ENCODE measurements at regions not wholly inside any gene's neighbourhood (a gene's known extent, or its start where the extent isn't known, plus 50 kb on each side); places are given as distances from the start of the nearest gene placed in this dataset.

GRCh38 chr2:196224756-196225155 lies 53.4 kb upstream of the STK17B start:
- DNase-seq: no peak

- no peak for DNase-seq
Observed at GRCh38 chr2:196225213-196225612, 53.8 kb upstream of the STK17B start.

DNA sequence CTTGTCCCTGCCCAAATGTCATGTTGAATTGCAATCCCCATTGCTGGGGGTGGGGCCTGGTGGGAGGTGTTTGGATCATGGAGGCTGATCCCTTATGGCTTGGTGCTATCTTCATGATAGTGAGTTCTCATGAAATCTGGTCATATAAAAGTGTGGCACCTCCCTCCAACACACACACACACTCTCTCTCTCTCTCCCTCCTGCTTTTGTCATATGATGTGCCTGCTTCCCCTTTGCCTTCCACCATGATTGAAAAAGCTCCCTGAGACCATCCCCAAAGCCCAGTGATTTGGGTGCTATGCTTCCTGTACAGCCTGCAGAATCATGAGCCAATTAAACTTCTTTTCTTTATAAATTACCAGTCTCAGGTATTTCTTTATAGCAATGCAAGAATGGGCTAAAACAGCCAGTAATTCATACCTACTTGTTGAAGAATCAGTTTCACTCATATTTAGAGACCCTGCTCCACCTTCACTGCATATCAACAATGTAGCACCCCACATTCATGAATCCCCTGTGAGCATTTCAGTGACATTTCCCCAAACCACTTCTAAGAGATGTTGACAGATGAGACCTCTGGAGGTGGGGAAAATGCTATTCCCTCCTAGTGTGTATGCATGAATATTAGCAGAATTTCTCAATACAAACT lies 54.8 kb upstream of the STK17B start:
- DNase-seq: no peak

GRCh38 chr2:196226707-196227065 lies 55.3 kb upstream of the STK17B start:
- DNase-seq: no peak

- no peak for DNase-seq
Observed at GRCh38 chr2:196229013-196229412, 57.6 kb upstream of the STK17B start.

DNA sequence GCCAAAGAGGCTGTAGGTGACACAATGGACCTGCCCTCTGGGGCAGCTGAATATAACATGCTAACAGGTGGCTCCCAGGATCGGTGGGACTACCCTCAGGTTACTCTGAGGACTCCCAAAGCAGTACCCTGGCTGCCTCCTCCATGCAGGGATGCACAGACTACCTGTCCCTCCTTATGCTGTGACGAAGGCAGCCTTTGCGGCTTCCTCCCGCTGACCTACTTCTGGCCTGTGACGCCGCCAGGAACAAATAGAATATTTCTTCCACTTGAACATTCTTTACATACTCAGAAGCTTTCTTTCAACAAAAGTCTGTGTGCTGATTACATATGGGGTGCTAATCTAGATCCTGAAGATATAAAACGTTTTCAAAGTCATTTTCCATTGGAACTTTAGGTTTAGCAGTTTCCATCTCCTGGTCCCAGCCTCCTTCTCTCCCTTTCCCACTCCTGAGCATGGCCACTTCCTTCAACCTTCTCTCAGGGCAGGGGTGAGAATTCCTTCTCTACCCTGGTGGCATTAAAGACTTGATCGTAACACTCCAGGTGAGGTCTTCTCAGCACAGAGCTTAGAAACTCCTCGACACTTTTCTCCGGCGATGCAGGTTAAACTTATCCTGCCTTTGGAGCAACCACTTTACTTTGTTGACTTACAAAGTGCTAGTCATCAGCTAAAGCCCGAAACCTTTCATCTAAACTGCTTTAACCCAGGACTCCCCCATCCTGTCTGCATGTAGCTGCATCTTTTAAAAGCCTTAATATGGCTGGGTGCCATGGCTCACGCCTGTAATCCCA lies 58.9 kb upstream of the STK17B start:
- no peak for DNase-seq

DNA sequence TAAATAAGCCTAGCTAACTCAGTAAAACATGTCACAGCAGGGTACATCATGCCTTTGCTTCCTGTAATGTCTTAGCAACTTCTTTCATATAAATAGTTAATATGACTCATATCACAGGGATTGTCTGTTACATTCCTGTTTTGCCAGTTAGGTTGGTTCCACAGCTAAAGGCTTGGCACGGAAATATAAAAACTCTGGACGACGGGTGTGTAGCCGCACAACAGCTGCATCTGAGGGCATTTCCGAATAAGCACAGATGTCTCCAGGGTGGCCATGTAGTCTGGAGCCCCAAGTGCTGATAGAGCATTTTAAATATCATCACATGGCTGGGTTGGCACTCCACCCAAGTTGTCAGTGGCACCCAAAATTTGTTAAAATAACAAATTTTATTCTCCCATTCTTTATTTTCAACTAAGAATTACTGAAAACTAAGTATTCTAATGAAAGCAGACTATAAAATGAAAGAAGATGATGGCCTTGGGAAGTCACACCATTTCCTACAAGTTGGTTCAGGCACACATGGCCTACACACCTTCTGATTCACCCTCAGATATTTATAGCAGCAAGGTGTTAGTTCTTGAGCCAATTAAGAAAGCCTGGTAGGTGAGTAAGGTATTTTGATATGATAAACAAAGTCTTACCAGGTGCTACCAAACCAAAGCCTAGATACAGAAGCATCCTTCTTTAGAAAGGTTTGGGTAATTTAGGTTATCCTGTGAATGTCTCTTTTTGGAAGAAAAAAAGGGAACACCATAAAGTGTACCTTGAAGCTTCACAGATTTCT lies 61.8 kb upstream of the STK17B start:
- no peak for DNase-seq

DNA sequence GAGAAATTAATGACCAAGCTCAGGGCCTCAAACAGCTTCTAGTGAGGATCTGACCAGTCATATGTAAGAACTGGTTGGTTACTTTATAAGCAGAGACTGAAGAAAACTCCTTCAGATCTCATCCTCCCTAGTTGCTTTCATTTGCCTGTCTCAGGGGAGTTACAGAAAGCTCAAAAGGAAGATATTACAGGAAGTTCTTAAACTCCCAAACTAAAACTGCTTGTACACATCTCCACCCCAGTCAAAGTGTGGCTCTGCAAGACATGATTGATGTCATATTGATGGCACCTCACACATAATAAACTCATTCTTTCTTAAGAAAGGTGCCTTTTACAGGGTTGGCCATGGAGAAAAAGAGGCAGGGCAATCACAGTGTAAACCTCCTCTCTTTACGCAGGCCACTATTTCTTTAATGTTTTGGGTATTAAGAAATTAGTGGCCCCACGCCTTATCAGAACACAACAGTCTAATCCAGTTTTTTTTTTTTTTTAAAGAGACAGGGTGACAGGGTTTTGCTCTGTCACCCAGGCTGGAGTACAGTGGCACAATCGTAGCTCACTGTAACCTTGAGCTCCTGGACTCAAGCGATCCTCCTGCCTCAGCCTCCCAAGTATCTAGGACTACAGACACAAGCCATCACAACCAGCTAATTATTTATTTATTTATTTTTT lies 62.6 kb upstream of the STK17B start:
- peak; percentile 54 for DNase-seq

DNA sequence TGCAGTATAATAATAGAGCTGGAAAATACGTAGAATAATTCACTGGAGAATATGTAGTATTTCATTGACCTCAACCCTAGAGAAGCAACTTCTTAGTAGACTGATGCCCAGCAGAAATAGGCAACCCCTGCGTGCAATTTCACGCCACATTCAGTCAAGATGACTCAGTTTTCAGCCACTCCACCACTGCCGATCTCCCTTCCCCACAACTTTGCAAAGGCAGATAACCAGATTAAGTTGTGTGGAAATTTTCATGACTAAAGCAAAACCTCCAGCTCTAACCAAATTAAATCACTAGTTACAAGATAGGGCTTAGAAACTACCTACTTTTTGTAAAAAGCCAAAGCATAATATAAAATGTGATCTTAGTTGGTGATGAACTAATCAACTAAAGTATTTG lies 63.3 kb upstream of the STK17B start:
- DNase-seq: peak; percentile 91

- DNase-seq: no peak
Observed at GRCh38 chr2:196238836-196239380, 67.5 kb upstream of the STK17B start.

DNA sequence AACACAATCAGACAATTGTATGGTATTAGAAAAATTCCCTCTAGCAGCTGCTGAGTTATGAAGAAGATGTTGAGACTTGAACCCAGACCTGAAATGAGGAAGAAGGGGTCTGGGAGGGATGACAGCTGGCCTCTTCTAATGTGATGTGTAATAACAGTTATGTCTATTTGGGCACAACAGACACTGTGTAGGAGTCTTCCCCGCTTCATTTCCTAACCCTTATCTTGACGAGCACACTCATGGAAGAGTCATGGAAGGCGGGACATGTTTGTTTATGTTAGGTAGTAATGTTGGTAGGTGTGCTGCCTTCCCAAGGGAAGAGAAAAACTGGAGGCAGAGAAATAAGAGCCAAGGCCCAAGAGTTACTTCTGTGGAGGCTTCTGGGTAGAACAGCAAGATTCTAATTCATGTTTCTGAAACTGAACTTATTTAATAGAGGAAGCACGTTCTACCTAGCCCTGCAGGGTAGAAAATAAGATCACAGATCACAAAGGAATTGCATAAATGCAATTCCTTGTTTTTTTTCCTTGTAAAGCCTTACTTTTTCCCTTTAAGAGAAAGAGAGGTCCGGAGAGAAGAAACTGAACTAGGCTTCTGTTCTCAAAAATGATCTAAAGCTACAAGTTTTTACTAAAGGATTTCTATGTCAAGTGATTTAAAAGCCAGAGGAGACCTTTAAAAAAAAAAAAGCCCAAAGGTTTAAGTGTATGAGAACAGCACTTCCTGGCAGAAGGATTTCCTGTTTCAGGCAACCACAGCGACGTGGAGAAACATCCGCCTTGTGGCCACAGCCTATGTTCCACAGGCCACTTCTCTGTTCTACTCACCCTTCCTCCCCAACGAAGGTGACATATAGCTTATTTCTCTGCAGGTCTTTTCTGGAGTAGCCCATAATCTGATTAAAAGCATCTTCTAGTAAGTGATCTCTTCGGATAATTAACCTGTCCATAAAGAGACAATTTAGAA lies 68.5 kb upstream of the STK17B start:
- peak; percentile 95 for DNase-seq

DNA sequence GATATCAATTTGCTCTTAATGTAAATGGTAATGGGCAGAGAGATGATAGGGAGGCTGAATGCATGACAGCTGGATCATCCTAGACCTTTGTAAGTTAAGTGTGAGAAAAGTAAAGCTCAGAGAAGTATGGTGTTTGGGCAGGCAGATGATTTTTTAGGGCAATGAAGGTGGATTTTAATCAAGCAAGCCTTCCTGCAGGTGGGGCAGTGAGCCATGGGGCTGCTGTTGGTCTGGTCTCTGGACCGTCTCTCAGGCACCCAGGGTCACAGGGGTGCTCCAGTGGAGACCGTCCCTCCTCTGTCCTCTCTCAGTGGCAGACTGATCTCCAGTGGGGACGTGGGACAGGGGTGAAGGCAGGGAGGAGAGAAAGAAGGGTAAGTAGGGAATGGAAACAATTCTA lies 69.8 kb upstream of the STK17B start:
- no peak for DNase-seq

DNA sequence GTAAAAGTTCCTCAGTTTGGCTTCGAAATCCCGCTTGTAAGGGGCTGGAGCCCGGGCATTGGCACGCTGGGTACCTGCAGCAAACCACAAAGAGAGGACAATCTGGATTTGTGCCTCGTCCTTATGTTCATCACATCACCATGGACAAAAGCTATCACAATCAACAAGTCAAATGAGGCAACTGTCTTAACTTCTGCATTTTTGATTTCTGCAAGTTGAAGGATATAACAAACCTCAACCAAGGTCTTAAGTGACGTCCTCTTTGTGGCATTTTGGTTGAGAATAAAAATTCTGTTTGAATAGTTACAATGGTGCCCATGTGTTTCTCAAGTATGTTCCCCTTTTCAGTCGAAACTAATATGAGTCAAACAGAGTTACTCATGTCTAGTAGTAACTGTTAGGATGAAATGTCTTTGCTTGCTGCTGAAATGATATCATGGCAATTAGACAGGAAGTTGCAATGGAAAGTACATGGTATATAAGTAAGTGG lies 70.8 kb upstream of the STK17B start:
- peak; percentile 94 for DNase-seq

DNA sequence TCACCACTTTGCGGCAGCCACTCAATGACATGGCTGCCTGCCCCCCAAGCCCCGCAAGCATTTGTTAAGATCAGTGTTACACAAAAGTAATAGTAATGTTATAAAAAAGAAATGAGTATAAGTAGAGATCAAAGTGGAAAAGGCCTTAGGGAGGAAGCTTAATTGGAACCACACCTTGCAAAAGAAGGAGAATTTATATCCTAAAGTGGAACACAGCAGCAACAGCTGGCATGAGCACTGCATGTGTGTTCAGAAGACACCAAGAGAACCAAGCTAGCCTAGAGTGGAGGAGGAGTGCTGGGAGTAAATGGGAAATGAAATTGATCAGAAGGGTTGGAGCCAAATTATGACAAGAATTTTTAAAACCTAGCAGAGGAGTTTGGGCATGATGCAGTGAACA lies 73.1 kb upstream of the STK17B start:
- no peak for DNase-seq

GRCh38 chr2:196244966-196245365 lies 73.6 kb upstream of the STK17B start:
- no peak for DNase-seq

DNA sequence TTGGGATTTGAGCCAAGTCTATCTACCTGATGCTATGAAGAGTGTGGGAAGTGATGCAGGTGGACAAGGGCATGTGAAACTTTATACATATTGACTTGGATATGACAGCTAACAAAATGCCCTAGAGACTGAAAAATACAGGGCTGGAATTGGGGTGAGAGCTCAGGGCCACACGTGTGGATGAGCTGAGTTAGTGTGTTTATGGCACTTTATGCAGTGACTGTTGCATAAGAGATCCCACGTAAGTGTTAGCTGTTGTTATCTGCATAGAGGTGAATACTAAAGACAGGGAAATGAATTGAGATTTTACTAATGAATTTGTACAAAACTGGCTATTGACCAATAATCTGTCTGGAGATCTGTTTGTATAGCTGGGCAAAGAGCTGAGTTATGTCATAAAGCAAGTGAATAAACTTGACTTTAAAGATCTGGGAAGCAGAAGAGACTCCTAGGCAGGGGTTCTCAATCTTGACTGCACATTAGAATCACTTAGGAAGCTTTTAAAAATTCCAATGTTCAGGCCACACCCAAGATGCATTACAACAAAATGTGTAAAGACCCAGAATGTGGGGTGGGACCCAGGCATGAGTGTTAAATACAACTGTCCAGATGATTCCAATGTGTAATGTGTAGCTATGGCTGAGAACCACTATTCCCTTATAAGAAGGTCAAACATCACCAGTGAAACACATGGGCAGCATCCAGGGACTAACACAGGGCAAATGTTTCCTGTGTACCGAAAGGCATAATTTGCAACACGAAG lies 74.2 kb upstream of the STK17B start:
- no peak for DNase-seq

DNA sequence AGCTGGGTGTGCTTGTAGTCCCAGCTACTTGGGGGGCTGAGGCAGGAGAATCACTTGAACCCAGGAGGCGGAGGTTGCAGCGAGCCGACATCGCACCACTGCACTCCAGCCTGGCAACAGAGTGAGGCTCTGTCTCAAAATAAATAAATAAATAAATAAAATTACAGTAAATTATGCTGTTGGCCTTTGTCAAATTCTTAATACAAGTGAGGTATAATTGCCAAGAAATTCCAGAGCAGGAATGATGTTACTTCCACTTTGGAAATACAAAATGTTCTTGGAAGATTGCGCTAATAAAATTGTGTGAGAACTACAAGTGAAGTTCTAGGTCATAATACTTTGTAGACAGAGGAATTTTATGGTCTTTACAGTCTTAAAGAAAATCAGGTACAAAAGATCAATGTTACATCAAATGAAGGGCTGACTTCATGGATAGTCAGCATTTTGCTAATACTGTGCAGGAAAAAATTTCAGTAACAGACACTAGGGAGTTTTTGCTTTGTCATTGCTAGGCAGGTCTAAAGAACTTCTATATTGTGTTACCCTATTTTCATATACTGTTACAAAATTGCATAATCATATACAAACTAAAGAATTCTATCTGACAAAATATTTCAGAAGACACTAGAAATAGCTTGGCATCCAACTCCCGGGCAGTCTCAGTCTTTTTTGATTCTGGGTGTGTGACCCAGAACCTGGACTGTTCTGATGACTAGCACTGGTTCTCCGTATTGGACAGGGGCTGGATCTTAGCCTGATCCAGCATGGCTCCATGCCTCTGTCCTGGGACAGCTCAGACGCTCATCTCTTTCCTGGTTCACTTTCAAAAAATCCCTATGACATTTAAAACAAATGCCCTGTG lies 76.0 kb upstream of the STK17B start:
- DNase-seq: no peak

DNA sequence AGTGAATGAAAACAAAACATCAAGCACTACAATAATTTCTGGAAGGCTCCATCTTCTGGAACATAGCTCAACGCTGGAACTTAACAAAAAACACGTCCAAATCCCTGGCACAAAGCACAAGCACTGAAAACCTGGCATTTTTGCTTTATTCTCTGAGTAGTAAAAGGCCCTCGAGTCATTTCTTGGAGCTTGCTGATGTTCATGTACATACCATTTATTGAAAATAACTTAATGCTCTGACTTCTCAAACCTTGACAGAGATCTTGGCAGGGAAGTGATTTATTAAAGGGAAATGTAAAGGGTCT lies 76.5 kb upstream of the STK17B start:
- no peak for DNase-seq

- no peak for DNase-seq
Observed at GRCh38 chr2:196248467-196249094, 77.2 kb upstream of the STK17B start.

- DNase-seq: no peak
Observed at GRCh38 chr2:196249171-196249570, 77.8 kb upstream of the STK17B start.

Measured in activated CD4-positive, alpha-beta T cell treated with anti-CD3 and anti-CD28 coated beads, Interleukin-2, amount 50 U/mL, for 16 hours (primary cell).